Mesendoderm (in vitro differentiated cells): ENCODE measurements at regions not wholly inside any gene's neighbourhood (a gene's known extent, or its start where the extent isn't known, plus 50 kb on each side); places are given as distances from the start of the nearest gene placed in this dataset.
"Not testable (repeated sequence)": the region's sequence is repeated elsewhere in the genome, so short reads cannot be mapped to it uniquely, and the experiment has no call there.

Experiments
- DNase-seq: peaks from one replicate; pipeline ENCODE4 v3.0.0; 2013
- H2AK5ac ChIP-seq: 2 replicates; pipeline ENCODE4 v1.6.1; 2013; ENCODE audit warnings: low read length, inconsistent platforms
- H2BK120ac ChIP-seq: 2 replicates; pipeline ENCODE4 v1.6.1; 2013; ENCODE audit warnings: low read depth, mild to moderate bottlenecking, low read length, moderate library complexity, mixed read lengths
- H2BK15ac ChIP-seq: replicated peaks from 2 replicates; pipeline ENCODE4 v1.6.1; 2013; ENCODE audit warnings: low read depth, mild to moderate bottlenecking, moderate library complexity
- H2BK5ac ChIP-seq: 2 replicates; pipeline ENCODE4 v1.6.1; 2013; ENCODE audit warnings: low read length, inconsistent platforms
- H3K18ac ChIP-seq: 2 replicates; pipeline ENCODE4 v1.6.1; 2013; ENCODE audit warnings: mild to moderate bottlenecking, low read length, mixed read lengths
- H3K23ac ChIP-seq: one replicate; pipeline ENCODE4 v1.6.1; 2013; ENCODE audit warnings: low read length
- H3K27ac ChIP-seq: 2 replicates; pipeline ENCODE4 v1.5.1; 2013; ENCODE audit warnings: low read depth, mild to moderate bottlenecking, inconsistent platforms, low read length, moderate library complexity
- H3K27me3 ChIP-seq: 2 replicates; pipeline ENCODE4 v1.6.1; 2013; ENCODE audit warnings: low read length, control low read depth, mild to moderate bottlenecking, inconsistent platforms; ENCODE audit not compliant: insufficient read depth, poor library complexity
- H3K36me3 ChIP-seq: 2 replicates; pipeline ENCODE4 v1.6.1; 2013; ENCODE audit warnings: low read length, inconsistent platforms; ENCODE audit not compliant: control insufficient read depth, insufficient read depth
- H3K4ac ChIP-seq: one replicate; pipeline ENCODE4 v1.6.1; 2013; ENCODE audit warnings: low read depth, mild to moderate bottlenecking, low read length, moderate library complexity
- H3K4me1 ChIP-seq: 2 replicates; pipeline ENCODE4 v1.6.1; 2013; ENCODE audit warnings: low read depth, low read length, inconsistent platforms; ENCODE audit not compliant: control insufficient read depth
- H3K4me2 ChIP-seq: 2 replicates; pipeline ENCODE4 v1.6.1; 2013; ENCODE audit warnings: low read length
- H3K4me3 ChIP-seq: 2 replicates; pipeline ENCODE4 v1.5.1; 2013; ENCODE audit warnings: mild to moderate bottlenecking, low read length
- H3K56ac ChIP-seq: one replicate; pipeline ENCODE4 v1.6.1; 2013; ENCODE audit warnings: low read length
- H3K79me1 ChIP-seq: 2 replicates; pipeline ENCODE4 v1.6.1; 2013; ENCODE audit warnings: low read length, inconsistent platforms
- H3K79me2 ChIP-seq: 2 replicates; pipeline ENCODE4 v1.6.1; 2013; ENCODE audit warnings: mild to moderate bottlenecking, low read length; ENCODE audit not compliant: control insufficient read depth, insufficient read depth
- H3K9ac ChIP-seq: 2 replicates; pipeline ENCODE4 v1.6.1; 2013; ENCODE audit warnings: low read length, inconsistent platforms
- H4K5ac ChIP-seq: one replicate; pipeline ENCODE4 v1.6.1; 2013; ENCODE audit warnings: low read length
- H4K8ac ChIP-seq: one replicate; pipeline ENCODE4 v1.6.1; 2013; ENCODE audit warnings: low read depth, mild to moderate bottlenecking, control low read depth, low read length, moderate library complexity
- WGBS: extraction: QIAGEN DNeasy Blood & Tissue Kit; methylation state at CpG from one replicate; pipeline ENCODE4 v1.1.7; 2013; ENCODE audit warnings: low lambda C conversion rate, missing lambda C conversion rate; ENCODE audit not compliant: insufficient coverage; ENCODE audit errors: extremely low coverage; 5-methylcytosine and 5-hydroxymethylcytosine counted together

DNA sequence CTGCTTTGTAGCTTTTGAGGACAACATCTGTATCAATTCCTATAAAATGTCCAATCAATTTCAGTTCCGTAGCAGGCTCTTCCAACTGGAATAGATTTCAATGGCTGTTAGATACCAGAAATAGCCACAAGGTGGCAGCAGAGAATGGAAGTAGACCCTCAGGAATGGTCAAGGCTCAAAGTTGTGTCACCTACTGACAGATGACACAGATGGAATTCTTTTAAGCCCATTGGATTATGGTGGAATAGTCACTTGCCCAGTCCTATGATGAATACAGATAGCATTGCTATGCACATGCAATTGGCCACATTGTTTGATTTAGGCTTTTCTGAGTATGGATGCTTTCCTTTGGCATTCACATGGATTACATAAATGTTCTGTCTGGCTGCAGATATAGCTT lies 130.4 kb upstream of the RADX start:
- H2AK5ac ChIP-seq = no peak overlapping the region
- WGBS = no CpG with 5 or more reads among the region's 1 CpG
- H2BK15ac ChIP-seq = no peak overlapping the region
- H3K4ac ChIP-seq = no peak overlapping the region
- H3K18ac ChIP-seq = no peak overlapping the region
- no peak overlapping the region for H3K27ac ChIP-seq
- no peaks in the 10 kb centered on the region for H3K36me3 ChIP-seq
- no peak overlapping the region for H4K8ac ChIP-seq
- H3K9ac ChIP-seq = no peak overlapping the region
- H3K79me2 ChIP-seq = no peaks in the 10 kb centered on the region
- H2BK120ac ChIP-seq = no peak overlapping the region
- H4K5ac ChIP-seq = no peak overlapping the region
- H2BK5ac ChIP-seq = no peak overlapping the region
- no peak overlapping the region for H3K23ac ChIP-seq
- no peaks in the 10 kb centered on the region for H3K4me1 ChIP-seq
- DNase-seq = peak; percentile 55
- H3K56ac ChIP-seq = no peak overlapping the region
- no peaks in the 10 kb centered on the region for H3K27me3 ChIP-seq
- no peak overlapping the region for H3K4me3 ChIP-seq
- H3K4me2 ChIP-seq = no peak overlapping the region
- no peaks in the 10 kb centered on the region for H3K79me1 ChIP-seq

GRCh38 chrX:106484233-106484632 lies 127.5 kb upstream of the RADX start:
- Histone ChIP-seq H3K56ac (no peak overlapping the region), H3K4me3 (no peak overlapping the region), H3K4me1 (no peaks in the 10 kb centered on the region), H3K18ac (no peak overlapping the region), H3K4me2 (no peak overlapping the region), H3K79me2 (no peaks in the 10 kb centered on the region), H2BK120ac (no peak overlapping the region), H3K36me3 (no peaks in the 10 kb centered on the region), H2BK15ac (no peak overlapping the region), H3K27ac (no peak overlapping the region), H3K79me1 (no peaks in the 10 kb centered on the region), H2BK5ac (no peak overlapping the region), H3K27me3 (no peaks in the 10 kb centered on the region), H2AK5ac (no peak overlapping the region), H3K23ac (no peak overlapping the region), H4K8ac (no peak overlapping the region), H4K5ac (no peak overlapping the region), H3K4ac (no peak overlapping the region), H3K9ac (no peak overlapping the region)
- WGBS = no CpG with 5 or more reads among the region's 5 CpGs
- no peak for DNase-seq

GRCh38 chrX:106493210-106493816 lies 118.5 kb upstream of the RADX start:
- not testable (repeated sequence) for H2BK5ac ChIP-seq, H3K9ac ChIP-seq, H2BK120ac ChIP-seq, H2AK5ac ChIP-seq, H3K36me3 ChIP-seq, H3K4me2 ChIP-seq, H3K27me3 ChIP-seq, H2BK15ac ChIP-seq, H3K4me1 ChIP-seq, H4K5ac ChIP-seq, H3K4me3 ChIP-seq, H3K56ac ChIP-seq, H3K4ac ChIP-seq, H3K79me1 ChIP-seq, H3K23ac ChIP-seq, H4K8ac ChIP-seq, H3K27ac ChIP-seq, H3K18ac ChIP-seq, H3K79me2 ChIP-seq
- peak; percentile 66 for DNase-seq
- no CpG with 5 or more reads among the region's 5 CpGs for WGBS

- Histone ChIP-seq H3K9ac (no peak overlapping the region), H3K36me3 (no peaks in the 10 kb centered on the region), H2BK120ac (no peak overlapping the region), H3K4me1 (no peaks in the 10 kb centered on the region), H4K8ac (no peak overlapping the region), H3K23ac (no peak overlapping the region), H3K4ac (no peak overlapping the region), H3K4me3 (no peak overlapping the region), H2BK15ac (no peak overlapping the region), H3K18ac (no peak overlapping the region), H3K56ac (no peak overlapping the region), H3K27ac (no peak overlapping the region), H4K5ac (no peak overlapping the region), H2BK5ac (no peak overlapping the region), H2AK5ac (no peak overlapping the region), H3K27me3 (no peaks in the 10 kb centered on the region), H3K79me2 (no peaks in the 10 kb centered on the region), H3K4me2 (no peak overlapping the region), H3K79me1 (no peaks in the 10 kb centered on the region)
- no peak for DNase-seq
These were observed 112.3 kb upstream of the RADX start for GRCh38 chrX:106499473-106499872.

GRCh38 chrX:106510713-106511403 lies 100.9 kb upstream of the RADX start:
- no peak overlapping the region for H2AK5ac ChIP-seq
- no peaks in the 10 kb centered on the region for H3K79me2 ChIP-seq
- no peak overlapping the region for H2BK5ac ChIP-seq
- no peak overlapping the region for H3K18ac ChIP-seq
- no CpG with 5 or more reads among the region's 1 CpG for WGBS
- no peak overlapping the region for H3K23ac ChIP-seq
- H3K27me3 ChIP-seq = no peaks in the 10 kb centered on the region
- DNase-seq = no peak
- no peak overlapping the region for H3K9ac ChIP-seq
- H4K5ac ChIP-seq = no peak overlapping the region
- H3K4ac ChIP-seq = no peak overlapping the region
- H3K27ac ChIP-seq = no peak overlapping the region
- no peak overlapping the region for H3K4me2 ChIP-seq
- no peaks in the 10 kb centered on the region for H3K79me1 ChIP-seq
- H2BK15ac ChIP-seq = no peak overlapping the region
- no peak overlapping the region for H4K8ac ChIP-seq
- no peak overlapping the region for H3K4me3 ChIP-seq
- no peak overlapping the region for H2BK120ac ChIP-seq
- H3K36me3 ChIP-seq = no peaks in the 10 kb centered on the region
- no peak overlapping the region for H3K56ac ChIP-seq
- H3K4me1 ChIP-seq = no peaks in the 10 kb centered on the region
